ENCODE measurements at regions not wholly inside any gene's neighbourhood (a gene's known extent, or its start where the extent isn't known, plus 50 kb on each side); places are given as distances from the start of the nearest gene placed in this dataset.

DNA sequence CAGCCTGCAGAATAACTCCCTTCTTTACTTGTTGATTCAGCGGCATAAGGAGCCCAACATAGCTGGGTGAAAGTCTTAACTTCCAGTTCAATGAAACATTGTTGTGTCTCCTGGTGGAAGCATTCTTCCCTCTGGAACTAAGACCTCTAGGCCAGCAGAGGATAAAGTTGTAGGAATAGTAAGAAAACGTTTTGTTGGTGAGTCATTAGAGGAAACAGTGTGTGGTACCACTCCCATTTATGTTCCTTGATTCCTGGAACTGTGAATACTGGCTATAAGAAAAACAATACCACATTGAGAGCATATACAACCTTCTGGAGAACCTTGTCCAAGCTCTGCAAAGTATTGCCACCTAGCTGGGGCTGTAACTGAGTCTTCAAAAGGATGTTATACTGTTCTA, 737.4 kb upstream of the ZP4 start:
- Histone ChIP-seq H3K4me2 (no peak overlapping the region), H3K4me1 (replicated peaks; ENCODE audit: insufficient read depth) (no peaks in the 10 kb centered on the region), H3K79me2 (ENCODE audit: low read depth) (no peaks in the 10 kb centered on the region), H3K27me3 (ENCODE audit: insufficient read depth, low read depth) (no peaks in the 10 kb centered on the region), H3F3A (ENCODE audit: insufficient read depth, low read depth) (no peaks in the 10 kb centered on the region), H3K9me3 (ENCODE audit: insufficient read depth, low read depth) (no peaks in the 10 kb centered on the region), H2AFZ (no peak overlapping the region), H3K9me2 (ENCODE audit: insufficient read depth) (no peaks in the 10 kb centered on the region), H3K27ac (no peak overlapping the region), H4K20me1 (ENCODE audit: insufficient read depth) (no peaks in the 10 kb centered on the region), H3K36me3 (ENCODE audit: low read depth) (no peaks in the 10 kb centered on the region), H3K4me3 (no peak overlapping the region)
- TF ChIP-seq, protein P1, sequence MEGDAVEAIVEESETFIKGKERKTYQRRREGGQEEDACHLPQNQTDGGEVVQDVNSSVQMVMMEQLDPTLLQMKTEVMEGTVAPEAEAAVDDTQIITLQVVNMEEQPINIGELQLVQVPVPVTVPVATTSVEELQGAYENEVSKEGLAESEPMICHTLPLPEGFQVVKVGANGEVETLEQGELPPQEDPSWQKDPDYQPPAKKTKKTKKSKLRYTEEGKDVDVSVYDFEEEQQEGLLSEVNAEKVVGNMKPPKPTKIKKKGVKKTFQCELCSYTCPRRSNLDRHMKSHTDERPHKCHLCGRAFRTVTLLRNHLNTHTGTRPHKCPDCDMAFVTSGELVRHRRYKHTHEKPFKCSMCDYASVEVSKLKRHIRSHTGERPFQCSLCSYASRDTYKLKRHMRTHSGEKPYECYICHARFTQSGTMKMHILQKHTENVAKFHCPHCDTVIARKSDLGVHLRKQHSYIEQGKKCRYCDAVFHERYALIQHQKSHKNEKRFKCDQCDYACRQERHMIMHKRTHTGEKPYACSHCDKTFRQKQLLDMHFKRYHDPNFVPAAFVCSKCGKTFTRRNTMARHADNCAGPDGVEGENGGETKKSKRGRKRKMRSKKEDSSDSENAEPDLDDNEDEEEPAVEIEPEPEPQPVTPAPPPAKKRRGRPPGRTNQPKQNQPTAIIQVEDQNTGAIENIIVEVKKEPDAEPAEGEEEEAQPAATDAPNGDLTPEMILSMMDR (conservative IDR thresholded peaks at IDR 0.05): no peak
- TF ChIP-seq EZH2 (IDR thresholded peaks at IDR 0.05; ENCODE audit: low read depth): no peak
- no peak for DNase-seq
- intact Hi-C loops (cut with micrococcal nuclease; ENCODE audit: unreplicated experiment): no loop called here
- no TSS peak for BruUV-seq (replicated peaks)
- POLR2A ChIA-PET (ENCODE audit: unreplicated experiment): no interaction called here
- CTCF ChIA-PET: no interaction called here

DNA sequence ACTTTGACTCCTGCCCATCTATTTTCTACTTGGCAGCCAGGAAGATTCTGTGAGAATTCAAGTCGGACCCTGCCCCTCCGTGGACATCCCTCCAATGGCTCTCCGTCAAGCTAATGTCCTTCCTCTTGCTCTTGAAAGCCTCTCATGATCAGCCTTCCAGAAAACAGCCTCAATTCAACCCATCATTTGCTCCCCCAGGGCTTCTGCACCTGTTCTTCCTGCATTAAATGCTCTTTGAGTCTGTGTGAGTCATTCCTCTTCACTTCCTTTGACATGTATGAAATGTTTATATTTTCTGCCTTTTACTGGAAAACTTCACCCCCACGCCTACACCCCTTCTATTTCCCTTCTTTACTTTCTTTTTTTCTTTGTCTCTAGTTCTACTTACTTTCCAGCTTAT, 734.1 kb upstream of the ZP4 start:
- Histone ChIP-seq H3K36me3 (ENCODE audit: low read depth) (no peaks in the 10 kb centered on the region), H3F3A (ENCODE audit: insufficient read depth, low read depth) (no peaks in the 10 kb centered on the region), H3K27ac (no peak overlapping the region), H3K27me3 (ENCODE audit: insufficient read depth, low read depth) (no peaks in the 10 kb centered on the region), H3K4me2 (no peak overlapping the region), H2AFZ (no peak overlapping the region), H3K4me1 (replicated peaks; ENCODE audit: insufficient read depth) (no peaks in the 10 kb centered on the region), H4K20me1 (ENCODE audit: insufficient read depth) (no peaks in the 10 kb centered on the region), H3K4me3 (no peak overlapping the region), H3K9me3 (ENCODE audit: insufficient read depth, low read depth) (no peaks in the 10 kb centered on the region), H3K79me2 (ENCODE audit: low read depth) (no peaks in the 10 kb centered on the region), H3K9me2 (ENCODE audit: insufficient read depth) (no peaks in the 10 kb centered on the region)
- TF ChIP-seq, protein P1 (conservative IDR thresholded peaks at IDR 0.05): no peak
- no peak for TF ChIP-seq EZH2 (IDR thresholded peaks at IDR 0.05; ENCODE audit: low read depth)
- ChIA-PET CTCF (no interaction called here), POLR2A (ENCODE audit: unreplicated experiment) (no interaction called here)
- no TSS peak for BruUV-seq (replicated peaks)
- DNase-seq: no peak
- intact Hi-C loops (cut with micrococcal nuclease; ENCODE audit: unreplicated experiment): no loop called here

DNA sequence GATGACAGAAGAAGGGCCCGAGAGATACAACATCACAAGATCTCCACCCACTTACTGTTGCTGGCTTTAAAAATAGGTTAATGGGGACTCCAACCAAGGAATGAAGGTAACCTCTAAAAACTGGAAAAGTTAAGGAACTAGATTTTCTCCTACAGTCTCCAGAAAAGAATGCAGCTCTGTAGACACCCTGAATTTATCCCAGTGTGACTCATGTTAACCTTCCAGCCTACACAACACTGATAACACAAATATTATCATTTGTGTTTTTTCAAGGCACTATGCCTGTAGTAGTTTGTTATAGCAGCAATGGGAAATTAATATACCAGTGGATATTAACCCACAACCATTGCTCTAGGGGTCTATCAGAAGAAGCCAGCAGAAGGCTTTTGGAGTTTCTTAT, 730.7 kb upstream of the ZP4 start:
- no peaks in the 10 kb centered on the region for H4K20me1 ChIP-seq (ENCODE audit: insufficient read depth)
- H3K79me2 ChIP-seq (ENCODE audit: low read depth): no peaks in the 10 kb centered on the region
- H3K4me1 ChIP-seq (replicated peaks; ENCODE audit: insufficient read depth): no peaks in the 10 kb centered on the region
- H3K9me3 ChIP-seq (ENCODE audit: insufficient read depth, low read depth): no peaks in the 10 kb centered on the region
- no peaks in the 10 kb centered on the region for H3K9me2 ChIP-seq (ENCODE audit: insufficient read depth)
- no peaks in the 10 kb centered on the region for H3K36me3 ChIP-seq (ENCODE audit: low read depth)
- H3F3A ChIP-seq (ENCODE audit: insufficient read depth, low read depth): no peaks in the 10 kb centered on the region
- H3K27me3 ChIP-seq (ENCODE audit: insufficient read depth, low read depth): no peaks in the 10 kb centered on the region
- no peak overlapping the region for H3K4me3 ChIP-seq
- no peak overlapping the region for H3K4me2 ChIP-seq
- ChIA-PET CTCF (no interaction called here), POLR2A (ENCODE audit: unreplicated experiment) (no interaction called here)
- no TSS peak for BruUV-seq (replicated peaks)
- TF ChIP-seq EZH2 (IDR thresholded peaks at IDR 0.05; ENCODE audit: low read depth): no peak
- TF ChIP-seq, protein P1 (conservative IDR thresholded peaks at IDR 0.05): no peak
- H3K27ac ChIP-seq: no peak overlapping the region
- intact Hi-C loops (cut with micrococcal nuclease; ENCODE audit: unreplicated experiment): no loop called here
- H2AFZ ChIP-seq: no peak overlapping the region
- DNase-seq: no peak
